NCI-H82 treated with DMSO at 0.1 percent for 48 hours (cell line): ENCODE measurements at regions not wholly inside any gene's neighbourhood (a gene's known extent, or its start where the extent isn't known, plus 50 kb on each side); places are given as distances from the start of the nearest gene placed in this dataset.

Source experiments
- DNase-seq: peaks from one replicate; lab custom pipeline; 2025; ENCODE audit not compliant: unreplicated experiment; lab: John Stamatoyannopoulos, UW

DNA sequence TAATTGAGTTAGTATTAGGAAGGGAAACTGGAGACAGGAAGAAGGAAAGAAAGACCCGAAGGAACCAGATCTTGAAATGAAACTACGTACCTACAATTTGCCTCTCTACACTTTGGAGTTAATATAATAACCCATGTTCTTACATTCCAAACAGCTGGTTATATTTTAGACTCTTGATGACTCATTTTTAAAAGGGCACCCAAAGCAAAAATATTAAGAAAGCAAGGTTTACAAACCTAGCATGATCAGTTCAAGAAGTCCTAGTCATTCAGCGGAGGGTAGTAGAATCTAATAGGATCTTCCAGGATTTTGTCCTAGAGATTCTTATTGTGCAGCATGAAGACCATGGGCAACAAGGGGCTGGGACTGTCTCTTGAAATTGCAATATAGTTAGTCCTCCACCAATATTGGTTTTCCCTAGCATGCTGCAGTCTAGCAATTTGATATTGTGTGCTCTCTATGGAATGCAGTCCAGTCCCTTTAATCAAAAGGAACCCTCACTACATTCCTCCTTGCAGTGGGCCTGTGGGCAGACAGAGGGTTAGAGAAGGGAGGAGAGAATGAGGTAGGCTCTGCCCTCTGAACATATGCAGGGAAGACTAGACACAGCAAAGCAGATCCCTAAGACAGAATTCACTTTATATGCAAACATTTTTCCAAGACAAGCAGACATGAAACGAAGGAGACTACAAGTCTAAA lies 230.3 kb downstream of the INHBA start:
- DNase-seq = no peak

DNA sequence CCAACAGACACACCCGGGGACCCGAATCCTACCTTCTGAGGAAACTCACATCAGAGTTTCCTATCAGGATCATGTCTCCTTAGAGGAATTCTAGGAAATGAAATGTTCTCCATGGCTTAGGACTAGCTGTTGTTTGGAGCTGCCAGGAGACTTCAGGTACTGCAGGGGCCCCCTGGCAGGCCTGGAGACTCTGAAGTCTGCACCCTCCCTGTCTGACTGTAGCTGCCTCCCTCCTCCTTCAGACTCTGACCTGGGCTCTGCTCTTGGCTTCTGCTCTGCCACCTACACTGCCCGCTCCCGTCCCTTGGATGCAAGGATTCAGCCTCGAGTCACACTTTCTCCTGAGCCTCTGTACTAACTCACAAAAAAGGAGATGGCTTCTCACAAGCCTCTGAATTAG lies 232.8 kb downstream of the INHBA start:
- no peak for DNase-seq

DNA sequence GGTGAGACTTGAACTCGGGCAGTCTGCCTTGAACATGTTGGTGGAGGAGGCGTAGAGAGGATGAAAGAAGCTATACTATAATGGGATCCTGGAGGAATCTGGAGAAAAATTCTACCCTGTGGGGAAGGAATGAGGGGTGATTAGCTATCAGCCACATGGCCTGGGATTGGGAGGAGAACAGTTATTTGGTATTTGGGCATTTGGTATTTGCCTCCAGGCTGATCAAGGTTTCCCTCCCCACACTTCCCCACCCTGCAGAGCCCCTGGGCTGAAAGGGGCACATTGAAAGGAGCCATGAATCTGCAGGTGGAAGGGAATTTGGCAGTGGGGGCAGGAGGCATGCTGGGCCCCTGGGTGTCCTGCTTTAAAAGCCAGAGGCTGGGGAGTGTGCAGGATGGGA lies 235.3 kb downstream of the INHBA start:
- DNase-seq = no peak

DNA sequence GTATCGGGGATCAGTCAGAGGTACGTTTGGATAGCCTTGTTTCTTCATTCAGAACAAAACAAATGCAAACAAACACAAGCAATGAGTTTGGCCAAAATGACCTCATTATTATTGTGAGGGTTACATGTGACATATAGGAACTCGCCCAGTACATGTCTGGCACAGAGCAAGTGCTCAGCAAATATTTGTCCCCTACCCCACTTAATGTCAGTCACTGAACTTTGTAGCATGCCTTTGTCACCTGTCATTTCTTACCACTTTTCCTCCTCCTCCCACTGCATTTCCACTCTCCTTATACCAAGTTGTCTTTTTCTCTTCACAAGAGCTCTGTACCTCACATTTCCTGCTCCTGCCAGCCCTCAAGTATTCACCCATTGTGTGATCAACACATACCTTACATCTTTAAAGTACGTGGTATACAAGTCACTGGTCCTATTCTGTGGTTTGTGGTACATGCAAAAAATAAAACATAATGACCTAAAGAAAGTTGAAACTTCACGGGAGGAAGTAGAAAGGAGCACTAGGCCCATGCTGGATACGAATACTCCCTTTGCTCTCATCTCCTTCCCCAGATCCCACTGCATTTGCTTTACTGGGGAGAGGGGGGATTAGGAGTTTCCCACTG lies 236.0 kb downstream of the INHBA start:
- no peak for DNase-seq

DNA sequence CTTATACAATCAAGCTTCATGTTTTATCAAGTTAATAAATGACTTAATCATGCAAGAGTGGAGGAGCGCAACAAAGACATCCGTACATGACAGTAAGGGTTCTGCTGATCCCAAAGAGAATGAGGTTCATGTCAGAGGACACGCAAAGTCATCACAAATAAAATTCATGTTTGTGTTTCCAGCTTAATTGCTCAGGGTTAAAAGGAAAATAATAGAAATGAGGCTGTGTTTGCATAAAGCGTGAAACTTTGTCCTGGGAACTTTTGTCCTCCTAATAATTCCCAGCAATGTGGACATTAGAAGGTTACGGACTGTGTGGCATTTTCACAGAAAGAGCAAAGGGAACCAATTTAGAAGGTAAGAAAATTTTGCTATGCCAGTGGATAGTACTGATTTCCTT lies 237.3 kb downstream of the INHBA start:
- no peak for DNase-seq

DNA sequence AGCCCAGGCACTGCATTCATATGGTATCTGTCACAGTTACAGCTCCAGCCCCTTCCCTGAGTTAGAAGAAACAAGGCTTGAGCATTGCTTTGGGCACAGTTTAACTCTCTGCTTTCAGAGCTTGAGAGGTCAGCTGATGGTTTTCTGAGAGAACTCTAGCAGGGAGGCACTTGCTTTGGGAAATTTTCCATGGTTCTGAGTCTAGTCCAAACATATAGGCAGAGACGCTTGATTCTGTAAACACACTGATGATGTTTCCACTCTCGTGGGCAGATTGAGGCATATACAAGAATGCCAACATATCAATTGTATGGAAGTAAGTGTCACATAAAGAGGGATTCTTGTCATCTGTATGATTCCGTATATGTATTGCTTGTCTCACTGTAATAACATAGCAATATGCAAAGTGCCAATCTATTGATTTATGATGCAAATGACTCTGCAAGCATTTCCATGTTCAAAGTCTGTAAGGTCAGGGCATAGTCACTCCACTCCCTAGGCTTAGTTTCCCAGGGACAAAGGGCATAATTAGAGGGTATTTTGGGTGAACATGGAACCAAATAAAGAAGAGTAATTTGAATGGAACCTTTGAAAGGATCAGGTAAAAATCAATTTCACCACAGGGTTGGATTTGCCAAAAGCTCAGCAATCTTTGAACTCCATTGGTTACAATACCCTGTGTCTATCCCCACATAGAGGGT lies 239.0 kb downstream of the INHBA start:
- DNase-seq = no peak

DNA sequence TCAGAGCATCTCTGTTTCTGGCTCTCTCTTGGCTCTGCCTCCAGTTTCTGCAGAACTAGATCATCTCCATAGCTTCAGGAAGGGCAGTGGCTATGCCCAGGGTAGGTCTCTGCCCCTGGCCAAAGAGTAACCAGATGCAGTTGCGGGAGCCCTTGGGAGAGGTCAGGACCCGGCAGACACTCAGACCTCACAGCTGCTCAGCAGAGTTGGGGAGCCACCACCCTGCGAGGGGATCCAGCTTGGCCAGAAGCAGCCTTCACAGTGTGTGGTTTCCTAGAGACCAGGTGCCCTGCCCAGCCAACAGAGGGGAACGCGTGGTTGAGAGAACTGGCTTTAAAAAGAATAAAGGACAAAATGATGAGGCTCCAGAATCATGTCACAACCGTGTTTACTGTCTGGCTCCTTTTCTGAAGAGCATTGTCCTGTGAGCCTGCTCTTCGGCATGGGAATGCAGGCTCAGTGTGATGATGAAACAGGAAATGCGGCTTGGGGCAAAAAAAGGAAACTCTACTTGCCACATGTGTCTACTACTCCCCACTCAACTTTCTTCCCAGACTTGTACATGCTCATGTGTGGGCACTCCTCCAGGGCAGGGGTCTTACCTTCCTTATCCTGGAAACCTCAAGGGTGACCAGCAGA lies 243.1 kb downstream of the INHBA start:
- no peak for DNase-seq

DNA sequence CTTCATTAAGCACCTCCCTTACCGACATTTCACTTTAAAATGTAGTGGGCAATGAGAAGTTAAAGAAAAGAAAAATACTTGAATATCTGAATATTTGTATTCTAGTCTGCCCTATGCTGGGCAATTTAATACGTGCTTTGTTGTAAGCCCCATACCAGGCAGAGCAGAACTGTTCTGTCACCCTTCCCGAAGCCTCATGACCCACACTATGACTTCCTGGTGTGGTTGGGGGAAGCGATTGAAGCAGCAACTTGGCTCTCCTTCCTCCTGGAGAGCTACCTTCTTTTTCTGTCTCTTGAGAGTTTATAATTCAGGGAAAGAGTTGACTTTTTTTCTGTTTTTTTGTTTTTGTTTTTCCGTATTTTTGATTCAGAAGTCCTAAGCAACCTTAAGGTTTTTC lies 243.7 kb downstream of the INHBA start:
- DNase-seq = no peak

DNA sequence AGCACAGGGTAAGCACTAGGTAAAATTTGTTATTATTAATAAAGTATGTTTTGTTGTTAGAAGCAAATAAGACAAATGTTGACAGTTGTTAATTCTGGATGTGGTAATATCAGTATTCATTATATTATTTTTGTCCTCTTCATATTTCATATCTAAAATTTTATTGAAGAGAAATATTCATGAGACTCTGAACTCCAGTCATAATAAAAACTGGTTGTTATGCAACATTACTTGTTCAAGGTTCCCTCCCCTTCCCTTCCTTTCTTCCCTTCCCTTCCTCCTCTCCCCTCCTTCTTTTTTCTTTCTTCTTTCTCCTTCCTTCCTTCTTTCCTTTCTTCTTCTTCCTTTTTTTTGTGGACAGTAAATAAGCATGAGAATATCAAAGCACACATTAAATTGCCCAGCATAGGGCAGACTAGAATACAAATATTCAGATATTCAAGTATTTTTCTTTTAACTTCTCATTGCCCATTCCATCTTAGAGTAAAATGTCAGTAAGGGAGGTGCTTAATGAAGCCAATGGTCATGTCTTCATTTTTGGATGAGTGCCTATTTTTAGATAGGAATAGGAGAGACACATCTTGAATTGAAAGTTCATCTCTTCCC lies 245.0 kb downstream of the INHBA start:
- no peak for DNase-seq

DNA sequence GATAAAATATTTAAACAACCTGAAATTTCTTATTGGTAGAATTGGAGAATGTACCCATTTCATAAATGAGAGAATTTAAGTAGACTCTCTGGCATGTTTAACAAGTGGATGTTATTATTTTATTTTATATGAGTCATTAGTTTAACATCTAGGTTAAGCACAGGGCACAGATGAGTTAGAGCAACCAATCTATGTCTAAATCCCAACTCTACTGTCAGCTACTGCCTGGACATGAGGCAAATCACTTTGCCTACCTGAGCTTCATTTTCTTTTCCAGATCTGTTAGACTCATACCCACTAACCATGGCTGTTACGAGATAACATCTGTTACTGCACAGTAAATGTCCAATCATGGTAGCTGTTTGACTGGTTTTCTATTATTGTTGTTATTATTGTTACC lies 251.1 kb downstream of the INHBA start:
- no peak for DNase-seq

DNA sequence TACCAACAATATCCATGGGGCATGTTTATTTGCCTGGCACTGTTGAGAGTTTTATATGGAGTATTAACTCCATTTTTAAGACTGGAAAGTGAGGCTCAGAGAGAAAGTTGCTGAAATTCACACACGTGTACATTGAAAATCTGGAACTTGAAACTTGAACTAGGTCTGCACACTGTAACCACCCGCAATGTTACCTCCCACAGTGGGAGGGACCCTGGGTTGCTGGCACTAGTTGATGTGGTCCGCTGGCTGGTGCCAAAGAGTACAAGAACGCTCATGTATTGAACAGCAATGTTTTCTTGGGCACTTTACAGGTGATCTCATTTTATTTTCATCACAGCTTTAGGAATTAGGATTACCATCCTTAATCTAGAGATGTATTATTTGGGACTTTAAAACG lies 253.2 kb downstream of the INHBA start:
- no peak for DNase-seq

DNA sequence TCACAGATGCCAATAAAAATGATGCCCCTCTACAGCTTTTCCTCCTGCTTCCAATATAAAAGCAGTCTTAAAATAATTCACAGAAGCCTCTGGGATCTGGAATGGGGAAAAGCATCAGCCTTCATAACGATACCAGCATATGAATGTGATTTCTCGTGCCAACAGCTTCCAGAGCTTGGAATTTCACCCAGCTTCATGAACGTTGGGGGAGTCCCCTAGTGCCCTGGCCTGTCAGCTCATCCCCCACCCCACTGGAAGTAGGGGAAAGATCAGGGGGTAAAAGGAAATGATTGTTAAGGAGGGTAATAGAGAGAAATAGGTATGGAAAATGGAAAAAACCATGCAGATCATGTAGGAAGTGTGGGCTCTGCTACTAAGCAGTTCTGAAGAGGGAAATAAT lies 253.6 kb downstream of the INHBA start:
- DNase-seq = no peak

DNA sequence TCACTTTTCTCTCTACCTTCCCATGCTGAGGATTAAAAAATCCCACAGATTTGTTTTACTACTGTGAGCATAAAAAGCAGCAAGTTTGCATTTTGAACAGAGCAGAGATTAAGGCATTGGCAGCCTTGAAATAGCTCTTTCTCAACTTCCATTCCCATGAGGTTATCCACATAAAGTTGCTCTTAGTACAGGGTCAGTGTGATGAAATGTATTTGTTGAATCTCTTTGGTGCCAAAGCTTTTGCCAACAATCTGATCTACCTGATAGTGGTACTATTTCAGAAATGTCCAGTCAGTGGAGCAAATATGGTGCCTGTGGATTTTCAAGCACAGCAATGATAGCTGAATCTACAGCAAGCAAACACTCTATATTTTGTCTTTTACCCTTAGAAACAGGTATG lies 254.8 kb downstream of the INHBA start:
- no peak for DNase-seq

DNA sequence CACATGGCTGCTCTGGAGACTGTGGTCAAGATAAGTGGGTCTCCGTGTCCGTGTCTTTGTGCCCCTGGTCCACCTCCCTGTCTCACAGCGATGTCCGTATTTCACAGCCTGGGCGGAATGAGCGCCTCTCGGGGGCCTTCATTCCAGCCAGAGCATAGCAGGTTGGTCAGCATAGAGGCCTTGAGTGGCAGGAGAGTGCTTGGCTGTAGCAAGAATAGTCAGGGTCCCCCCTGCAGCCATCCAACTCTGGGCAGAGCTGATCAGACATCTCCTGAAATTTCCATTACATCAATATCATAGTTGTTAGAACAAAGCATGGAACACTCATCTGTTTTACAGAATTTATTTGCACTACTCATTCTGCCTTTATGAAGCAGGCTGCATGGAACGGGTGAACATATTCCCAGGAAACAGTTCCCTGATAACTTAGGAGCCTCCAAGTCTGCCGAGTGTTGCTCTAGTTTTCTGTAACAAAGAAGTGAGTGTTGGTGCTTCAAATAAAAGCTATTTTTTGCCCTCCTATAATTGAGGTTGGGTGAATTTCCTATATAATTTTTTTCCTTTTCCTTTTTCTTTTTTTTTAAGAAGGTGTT lies 255.3 kb downstream of the INHBA start:
- no peak for DNase-seq

DNA sequence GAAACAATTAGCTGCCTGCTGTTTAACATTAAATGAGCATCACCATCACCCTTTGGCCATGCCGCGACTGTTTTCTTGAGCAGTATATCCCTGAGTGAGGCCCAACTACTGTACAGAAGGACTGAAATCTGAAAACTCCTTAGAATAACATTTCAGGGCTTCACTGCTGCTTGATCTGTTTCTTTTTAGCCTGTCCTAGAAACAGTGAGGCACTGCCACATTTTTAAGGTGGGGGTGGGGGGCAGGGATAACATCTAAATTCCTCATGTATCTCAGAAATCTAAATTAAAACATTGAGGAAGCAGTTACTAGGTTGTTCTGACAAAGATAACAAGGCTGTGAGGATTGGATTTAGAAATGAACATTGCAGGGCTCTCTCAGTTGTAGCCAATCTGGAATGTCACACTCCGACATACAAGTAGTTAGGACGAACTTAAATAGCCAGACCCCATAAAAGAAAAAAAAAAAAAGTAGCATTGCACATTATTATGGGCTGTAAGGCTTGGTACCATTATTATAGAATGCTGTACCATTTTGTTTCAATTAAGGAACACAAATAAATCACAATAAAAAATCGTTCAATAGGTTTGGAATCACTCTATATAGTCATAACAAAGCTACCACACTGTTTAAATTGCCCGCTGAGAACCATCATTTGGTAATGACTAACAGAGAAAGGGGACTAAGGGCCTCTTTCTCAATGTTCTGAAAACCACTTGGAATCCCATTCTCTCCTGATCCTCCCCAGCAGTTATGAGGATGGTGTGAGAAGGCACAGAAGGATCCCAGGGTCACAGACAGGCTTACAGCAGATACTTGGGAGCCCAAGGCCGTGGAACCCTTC lies 256.1 kb downstream of the INHBA start:
- DNase-seq = no peak

DNA sequence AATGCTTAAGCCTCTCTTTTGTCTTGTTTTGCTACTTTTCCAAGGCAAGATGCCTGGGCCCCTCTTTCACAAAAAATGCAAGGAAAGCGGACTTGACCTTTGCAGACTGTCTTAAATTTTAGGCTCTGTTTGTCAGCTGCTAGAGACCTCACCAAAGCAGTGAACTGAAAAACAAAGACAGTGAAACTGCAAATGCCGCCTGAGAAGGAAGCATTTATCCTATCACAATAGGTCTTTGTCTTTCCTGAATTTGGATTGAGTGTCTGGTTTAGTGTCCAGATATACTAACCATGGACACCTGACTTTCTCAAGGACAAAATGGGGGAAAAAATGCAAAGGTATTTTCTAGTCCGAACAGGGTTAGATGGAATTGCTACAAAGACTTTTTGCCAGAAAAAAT lies 256.9 kb downstream of the INHBA start:
- DNase-seq = no peak

DNA sequence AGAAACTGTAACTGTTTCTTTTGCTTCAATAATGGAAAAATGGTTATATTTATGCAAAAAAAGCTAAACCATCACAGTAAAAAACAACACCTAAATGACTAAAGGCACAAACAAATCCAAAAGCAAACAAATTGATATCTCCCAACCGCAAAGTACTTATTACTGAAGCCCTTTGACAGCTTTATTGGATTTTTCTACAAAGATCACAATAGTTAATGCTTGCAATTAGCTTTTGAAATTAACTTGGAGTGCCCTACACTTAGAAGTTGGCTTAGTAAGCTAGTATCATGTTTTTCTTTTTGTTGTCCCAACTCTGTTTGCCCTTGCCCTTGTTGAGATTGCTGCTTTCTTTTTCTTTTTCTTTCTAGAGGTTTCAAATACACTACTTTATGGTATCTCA lies 257.5 kb downstream of the INHBA start:
- DNase-seq = no peak

DNA sequence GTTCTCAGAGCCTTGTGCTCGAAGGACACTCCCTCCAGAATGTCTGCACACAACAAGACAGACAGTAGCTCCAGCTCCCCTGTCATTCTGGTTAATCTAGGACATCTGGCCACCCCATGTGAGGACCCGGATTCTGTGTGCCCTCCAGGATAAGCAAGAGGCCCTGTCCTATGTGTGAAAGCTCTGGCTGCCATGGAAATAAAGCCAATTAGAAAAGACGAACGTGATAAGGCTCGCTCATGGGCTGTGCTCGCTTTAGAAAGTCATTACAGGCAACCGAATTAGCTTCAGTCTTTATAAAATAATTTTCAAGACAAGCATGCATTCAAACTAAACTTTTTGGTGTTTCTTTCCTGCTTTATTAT lies 263.4 kb downstream of the INHBA start:
- peak; percentile 94 for DNase-seq

DNA sequence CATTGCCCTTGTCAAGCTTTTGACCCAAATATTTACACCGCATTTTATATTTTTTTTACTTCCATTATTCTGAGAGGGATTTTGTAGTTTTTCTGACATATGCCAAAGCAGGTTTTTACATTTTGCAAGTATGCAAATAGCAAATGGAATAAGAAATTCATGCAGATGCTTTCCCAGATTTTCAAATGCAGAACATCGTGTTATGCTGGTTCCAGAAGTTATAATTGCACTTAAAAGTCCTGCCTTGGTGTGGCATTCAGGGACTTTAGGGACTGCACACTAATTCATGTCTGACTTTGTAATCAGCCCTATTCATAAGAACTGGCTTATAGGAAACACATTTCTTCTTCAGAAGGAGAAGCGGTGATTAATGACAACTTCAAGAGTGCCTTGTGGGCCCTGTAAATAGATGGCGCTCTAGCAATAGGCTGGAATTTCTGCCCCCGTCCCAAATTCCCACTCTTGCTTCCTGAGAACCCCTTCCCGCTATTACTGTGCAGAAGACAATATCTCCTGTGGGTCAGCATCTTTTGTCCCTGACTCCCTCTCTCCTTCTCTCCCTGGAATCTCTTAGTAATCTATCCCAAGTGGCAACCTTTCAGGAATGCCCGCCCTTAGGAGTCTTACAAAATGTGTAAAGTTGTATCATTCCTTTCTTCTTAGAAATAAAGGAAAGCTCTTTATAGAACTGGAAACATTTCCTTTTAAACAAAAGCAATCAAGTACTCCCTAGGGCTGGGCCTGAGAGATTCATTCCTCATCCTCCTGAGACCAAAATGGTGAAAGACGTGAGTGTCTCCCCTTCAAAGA lies 264.0 kb downstream of the INHBA start:
- DNase-seq = peak; percentile 39
